ENCODE measurements at regions not wholly inside any gene's neighbourhood (a gene's known extent, or its start where the extent isn't known, plus 50 kb on each side); places are given as distances from the start of the nearest gene placed in this dataset.
"Not testable (repeated sequence)": the region's sequence is repeated elsewhere in the genome, so short reads cannot be mapped to it uniquely, and the experiment has no call there.

DNA sequence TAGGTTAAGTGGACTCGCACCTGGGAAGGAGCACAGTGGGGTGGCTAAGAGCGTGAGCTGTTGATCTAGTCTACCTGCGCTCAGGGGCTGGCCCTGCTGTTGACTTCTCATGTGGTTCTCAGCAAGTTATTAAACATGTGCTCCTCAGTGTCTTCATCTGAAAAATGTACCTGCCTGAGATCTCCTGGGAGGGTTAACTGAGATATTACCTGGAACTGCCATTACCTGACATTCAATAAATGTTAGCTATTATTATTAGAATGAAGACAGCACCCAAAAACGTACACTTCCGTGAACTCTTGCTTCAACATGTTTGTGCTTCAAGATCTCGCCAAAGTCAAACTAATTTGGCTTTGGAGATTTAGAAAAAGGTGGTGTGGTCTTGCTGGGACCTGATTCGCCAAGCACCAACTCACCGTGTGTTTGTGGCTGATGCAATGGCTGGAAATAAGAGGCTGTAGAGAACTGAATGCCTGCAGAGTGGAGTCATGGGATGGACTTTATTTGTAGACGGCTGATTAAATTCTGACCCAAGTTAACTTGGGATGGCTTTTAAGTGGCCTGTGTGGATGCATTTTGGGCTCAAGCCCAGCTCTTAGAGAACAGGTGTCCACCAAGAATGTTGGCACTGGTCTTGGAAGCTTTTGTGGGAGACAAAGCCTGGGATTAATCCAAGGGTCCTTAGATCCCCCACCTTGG, 692.9 kb downstream of the QKI start:
- DNase-seq (ENCODE audit: low spot score): no peak

DNA sequence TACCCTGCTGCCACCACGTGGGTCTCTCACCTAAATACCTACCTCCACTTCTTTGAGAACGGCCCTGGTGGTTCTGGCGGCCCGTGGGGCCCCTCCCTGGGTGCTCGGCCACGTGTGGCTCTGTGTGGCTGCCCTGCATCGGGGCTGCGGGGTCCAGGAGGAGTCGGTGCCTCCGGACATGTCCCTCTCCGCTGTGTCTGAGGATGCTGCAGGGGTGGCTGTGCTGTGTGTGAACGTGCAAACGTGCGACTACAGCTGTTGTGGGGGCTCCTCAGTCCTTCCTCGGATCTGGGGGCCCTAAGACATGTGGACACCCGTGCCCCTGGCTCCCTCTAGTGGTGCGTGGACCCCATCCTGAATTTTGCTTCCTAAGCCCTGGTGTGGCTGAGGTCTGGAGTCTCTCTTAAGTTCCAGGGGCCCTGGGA, 691.8 kb downstream of the QKI start:
- no peak for DNase-seq (ENCODE audit: low spot score)

DNA sequence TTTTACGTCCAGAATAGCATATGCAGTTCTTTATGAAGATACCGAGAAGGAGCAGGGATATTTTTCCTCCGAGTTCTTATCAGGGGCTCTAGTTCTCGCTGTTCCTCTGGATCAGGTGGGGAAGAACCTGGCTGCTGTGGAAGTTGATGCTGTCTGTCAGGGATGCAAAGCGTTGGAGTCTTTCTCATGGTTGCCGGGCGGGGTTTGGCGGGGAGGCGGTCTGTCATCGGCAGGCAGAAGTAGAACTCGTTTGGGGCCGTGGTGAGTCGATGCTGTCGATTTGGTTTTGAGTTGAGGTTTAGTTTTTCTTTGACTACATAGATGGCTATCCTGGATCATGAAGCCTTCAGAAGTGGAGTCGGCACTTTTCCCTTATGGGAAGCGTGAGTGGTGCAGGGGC, 691.2 kb downstream of the QKI start:
- no peak for DNase-seq (ENCODE audit: low spot score)

DNA sequence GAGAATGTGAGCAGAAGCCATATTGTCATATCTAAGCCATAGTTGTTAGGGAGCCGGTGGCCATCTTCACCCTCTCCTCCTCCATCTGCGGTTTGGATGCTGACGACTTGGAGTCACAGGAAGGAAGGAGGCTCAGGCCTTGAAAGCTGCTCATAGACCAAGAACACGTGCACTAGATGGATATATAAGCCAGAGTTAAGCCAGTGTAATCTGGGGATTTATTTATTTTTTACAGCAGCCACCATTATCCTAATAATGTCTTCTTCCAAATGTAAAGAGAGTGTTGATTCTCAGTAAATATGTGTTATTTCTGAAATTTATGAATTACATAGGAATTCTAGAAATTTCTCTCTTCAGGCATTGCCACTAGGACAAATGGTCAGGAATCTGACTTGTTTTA, 689.9 kb downstream of the QKI start:
- no peak for DNase-seq (ENCODE audit: low spot score)

DNA sequence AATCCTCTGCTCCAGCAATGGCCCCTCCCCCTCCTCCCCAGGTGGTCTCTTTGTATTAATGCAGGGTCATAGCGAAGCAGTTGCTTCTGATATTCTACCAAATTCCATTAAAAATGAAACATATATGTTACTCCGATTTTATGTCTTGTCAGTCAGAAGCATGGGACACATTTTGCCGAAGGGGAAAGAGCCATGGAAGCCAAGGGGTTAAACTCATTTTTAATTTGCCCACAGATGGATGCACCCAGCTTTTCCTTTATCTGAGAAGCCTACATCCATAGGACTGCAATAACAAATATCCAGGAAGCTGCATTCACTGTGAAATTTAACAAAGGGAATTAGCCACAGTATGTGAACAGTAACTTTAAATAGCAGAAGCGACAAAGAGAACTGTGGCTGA, 688.2 kb downstream of the QKI start:
- no peak for DNase-seq (ENCODE audit: low spot score)

DNA sequence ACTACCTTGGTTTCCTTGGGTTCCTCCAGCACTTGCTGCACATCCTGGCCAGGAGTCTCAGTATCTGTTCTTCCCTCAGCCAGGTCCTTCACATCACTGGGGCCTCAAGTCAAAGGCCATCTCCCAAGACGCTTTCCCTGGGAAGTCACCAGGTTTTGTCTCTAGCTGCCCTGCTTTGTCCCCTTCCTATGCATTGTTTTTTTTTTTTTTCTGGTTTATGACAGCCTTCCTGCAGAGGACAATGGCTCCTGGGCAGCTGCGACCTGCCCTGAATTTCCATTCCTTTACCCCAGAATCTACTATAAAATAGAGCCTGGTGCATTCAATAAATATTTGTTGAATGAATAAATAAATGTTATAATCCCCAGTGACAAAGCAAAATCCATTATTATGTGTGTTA, 687.3 kb downstream of the QKI start:
- DNase-seq (ENCODE audit: low spot score): no peak

DNA sequence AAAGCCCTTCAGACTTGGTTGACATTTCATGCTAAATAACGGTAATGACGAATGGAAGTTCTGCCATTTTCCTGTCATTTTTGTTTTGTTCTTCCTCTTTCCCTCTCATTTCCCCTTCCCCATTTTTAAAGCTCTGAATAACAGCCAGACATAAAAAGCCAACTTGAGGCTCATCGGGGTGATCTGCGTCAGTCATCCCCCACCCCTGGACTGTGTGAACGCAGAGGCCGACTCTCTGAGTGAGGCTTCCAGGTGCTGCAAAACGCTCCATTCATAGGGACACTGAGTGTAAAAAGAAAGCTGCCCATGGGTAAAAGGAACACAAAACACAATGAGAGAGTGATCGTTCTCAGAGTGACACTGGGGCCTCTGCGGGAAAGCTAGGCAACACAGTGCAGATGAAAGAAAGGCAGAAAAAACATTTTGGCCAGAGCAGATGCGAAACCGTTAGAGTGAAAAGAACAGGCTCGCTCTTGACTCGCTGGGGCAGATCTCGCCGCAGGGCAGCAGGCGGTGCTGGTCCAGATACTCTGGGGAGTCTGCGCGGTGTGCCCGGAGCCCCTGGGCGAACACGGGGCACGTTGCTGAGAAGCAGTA, 684.8 kb downstream of the QKI start:
- no peak for DNase-seq (ENCODE audit: low spot score)

DNA sequence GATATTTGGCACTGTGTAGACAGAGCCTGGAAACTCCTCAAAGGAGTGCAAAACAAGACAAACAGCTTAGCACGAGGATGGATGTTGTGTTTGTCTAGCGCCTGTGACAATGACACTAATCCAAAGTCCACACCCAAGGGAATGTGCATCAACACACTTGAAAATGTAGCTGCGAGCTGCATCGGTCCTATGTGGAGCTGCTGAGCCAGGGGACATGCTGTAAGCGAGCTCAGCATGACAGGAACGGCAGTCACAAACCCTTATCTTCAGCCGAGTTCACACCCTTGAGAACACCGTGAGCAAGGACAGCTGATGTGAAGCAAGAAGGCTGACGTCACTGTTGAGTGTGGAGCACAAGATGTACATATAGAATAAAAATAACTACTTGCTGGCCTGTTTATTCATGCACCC, 684.3 kb downstream of the QKI start:
- DNase-seq (ENCODE audit: low spot score): no peak

DNA sequence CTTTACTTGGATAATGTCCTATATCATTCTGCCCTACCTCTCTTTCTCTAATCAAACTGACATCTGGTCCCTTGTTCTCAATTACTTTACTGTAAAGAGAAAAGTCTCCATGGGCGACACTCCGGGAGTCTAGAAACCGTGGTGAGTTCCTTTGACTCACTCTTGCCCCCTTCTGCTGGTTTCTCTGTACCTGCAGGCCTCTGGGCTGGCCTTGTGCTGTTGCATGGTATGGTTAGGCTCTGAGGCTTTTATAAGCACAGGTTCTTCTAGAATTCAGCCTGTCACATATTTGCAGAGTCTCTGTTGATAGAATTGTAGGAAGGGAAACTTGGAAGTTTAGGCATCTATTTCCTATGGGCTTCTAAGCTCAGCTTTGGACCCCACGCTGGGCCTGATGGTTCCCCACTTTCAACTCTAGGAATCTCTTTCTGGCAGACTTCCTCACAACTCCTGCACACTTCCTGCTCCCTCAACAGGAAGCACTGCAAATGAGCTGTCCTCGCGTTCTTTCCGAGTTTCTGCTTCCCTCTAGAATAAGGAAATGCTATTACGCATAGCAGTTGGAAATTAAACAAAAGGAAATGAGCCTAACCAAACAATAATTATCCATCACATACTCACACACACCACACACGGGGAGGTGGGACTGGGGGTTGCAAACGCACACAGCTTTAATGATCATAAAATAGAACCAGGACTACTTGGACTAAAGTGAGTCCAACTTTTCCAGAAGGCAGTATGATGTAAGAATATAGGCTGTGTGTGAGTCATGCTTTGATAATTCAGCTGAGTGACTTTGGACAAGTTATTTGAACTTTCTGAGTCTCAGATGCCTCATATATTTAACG, 683.3 kb downstream of the QKI start:
- no peak for DNase-seq (ENCODE audit: low spot score)

DNA sequence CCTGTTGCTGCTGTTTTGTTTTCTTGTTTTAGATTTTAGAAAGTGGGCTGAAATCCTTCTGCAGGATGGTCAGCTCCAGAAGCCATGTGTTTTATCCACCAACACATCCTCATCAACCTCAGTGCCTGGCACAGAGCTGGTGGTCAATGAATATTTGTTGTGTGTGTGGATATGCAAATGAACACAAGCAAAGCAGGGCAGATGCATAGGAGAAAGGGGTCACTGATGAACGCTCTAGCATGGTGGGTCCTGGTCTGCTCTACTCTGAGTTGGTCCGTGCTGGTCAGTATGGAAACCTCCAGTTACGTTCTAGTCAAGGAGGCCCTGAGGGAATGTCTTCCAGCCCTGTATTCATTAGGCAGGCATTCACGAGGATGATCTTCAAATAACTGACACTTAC, 682.5 kb downstream of the QKI start:
- no peak for DNase-seq (ENCODE audit: low spot score)

DNA sequence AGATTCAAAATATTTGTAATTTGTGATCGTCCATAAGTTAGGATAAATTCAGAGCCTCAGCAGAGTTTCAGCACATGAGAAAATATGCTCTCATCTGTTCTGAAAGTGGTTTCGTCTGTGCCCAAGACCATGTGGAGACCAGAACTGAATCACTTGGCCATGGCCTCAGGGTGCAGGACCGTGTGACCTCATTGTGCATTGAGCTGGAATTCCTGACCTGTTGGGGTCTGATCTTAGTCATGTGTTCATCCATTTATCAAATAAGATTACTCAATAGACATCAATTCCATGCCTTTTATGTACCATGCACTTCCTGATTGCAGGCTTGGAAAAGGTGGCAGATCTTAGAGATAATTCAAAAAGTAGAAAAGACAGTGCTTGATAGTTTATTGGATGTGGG, 680.5 kb downstream of the QKI start:
- DNase-seq (ENCODE audit: low spot score): no peak

DNA sequence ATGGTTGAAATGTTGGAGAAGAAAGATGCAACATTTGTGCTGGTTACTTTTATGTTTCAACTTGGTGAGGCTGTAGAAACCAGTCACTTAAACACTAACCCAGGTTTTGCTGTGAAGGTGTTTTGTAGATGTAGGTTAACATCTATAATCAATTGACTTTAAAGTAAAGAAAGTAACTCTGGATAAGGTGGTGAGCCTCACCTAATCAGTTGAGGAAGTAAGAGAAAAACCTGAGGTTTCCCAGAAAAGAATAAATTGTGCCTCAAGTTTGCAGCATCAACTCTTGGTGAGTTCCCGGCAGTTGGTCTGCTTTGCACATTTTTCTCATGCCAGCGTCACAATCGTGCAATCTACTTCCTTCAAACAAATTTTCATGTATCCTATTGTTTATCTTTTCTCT, 673.4 kb downstream of the QKI start:
- DNase-seq (ENCODE audit: low spot score): no peak

DNA sequence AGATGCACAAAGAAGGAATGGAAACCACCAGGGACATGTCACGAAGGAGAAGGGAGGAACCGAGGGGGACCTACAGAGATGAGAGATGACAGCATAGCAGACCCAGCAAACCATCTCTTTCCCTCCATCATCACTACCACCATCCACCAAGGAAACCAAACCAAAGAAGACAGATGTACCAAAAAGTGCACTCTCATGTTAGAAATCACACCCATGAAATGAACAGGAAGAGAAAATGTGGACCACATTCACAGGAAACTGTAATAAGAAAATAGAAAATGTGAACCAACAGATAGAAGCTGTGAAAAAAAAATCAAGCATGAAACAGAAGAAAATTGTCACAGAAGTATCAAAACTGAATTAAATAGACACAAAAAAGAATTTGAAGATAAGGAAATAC, 672.7 kb downstream of the QKI start:
- DNase-seq (ENCODE audit: low spot score): no peak

DNA sequence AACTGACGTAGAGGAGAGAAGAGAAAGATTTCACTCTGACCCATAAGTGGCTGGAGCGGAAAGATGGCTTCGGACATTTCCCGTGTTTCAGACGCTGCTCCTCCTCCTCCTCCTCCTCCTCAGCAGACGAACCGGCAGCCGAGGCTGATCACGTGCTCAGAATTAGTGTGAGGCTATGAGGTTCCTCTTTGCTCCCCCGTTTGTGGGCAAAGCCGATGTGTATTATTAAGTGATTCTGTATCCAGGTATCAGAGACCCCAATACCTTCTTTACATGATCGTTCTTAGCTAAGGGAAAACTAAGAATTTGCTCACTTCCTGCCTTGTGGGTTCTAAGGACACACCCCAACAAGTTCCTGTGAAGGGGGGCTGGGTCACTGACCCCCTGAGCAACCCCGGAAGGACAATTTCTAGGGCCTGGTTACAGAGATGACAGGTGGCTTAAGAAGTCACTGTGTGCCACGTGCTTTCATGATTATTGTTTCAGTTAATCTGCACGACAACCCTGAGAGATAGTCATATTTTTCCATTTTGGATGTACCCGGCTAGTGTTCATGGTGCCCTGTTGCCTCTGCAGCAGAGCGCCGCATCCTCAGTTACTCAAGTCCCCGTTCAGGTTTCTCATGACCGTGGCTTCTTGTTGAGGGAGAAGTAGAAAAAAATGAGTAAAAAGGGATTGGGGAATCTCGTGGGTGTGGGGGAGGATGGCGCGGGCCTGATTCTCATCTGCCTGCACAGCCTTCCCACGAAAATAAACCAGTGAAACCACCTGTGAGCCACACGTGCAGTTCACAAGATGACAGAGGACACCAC, 671.8 kb downstream of the QKI start:
- no peak for DNase-seq (ENCODE audit: low spot score)

DNA sequence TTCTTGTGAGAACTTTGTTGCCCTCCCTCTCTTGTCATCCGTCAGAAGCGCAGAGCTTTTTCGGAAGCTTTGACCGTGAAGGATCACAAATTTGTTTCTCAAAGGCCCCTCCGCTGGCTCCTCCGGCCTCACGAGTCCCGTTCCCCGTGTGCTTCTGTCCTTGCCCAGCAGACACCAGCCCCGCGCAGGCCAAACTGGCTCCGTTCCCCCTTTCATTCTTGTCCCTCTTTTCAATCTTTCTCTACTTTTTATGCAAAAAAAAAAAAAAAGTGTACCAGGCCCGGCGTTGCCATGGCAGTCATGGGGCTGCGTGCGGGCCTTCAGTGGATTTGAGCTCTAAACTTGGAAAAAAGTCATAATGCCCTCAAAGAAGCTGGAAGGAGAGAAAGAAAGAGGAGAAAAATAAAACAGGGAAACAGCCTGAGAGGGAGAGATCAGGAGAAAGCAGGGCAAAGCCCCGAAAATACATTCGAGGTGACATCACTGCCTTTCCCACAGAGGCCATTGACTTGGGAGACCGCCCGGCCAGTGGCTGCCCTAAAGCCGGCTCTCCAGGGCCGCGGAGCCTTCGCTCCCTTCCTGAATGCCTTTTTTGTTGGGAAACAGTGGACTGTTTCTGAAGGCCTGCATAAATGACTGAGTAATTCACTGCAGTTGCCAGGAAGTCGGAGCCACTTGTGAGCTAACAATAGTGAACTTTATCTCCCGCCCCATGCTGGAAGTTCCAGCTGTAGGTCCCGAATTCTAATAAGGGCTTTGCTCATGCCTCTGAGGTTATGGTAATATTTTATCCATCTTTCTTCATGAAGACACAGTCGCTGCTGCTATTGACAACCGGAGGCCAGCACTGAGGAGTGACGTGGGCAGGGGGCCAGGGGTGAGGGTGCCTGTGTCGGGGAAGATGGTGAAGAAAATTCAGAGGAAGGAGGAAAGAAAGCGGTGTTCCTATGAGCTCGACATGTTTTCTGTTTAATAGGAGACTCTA, 670.9 kb downstream of the QKI start:
- DNase-seq (ENCODE audit: low spot score): no peak

DNA sequence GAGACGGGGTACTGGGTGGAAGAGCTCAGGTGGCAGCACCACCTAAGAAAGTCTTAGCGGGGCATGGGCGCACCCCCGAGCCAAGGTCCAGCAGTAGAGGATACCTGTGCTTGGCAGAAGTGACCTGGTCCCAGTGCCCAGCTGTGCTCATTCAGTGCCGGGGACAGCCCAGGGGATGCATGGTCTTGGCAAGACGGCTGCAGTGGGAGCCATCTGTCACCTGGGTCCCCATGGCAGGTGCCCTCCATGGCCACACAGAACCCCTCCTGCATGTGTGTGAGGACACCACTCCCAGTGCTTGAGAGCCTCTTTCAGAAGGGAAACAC, 664.7 kb downstream of the QKI start:
- no peak for DNase-seq (ENCODE audit: low spot score)

DNA sequence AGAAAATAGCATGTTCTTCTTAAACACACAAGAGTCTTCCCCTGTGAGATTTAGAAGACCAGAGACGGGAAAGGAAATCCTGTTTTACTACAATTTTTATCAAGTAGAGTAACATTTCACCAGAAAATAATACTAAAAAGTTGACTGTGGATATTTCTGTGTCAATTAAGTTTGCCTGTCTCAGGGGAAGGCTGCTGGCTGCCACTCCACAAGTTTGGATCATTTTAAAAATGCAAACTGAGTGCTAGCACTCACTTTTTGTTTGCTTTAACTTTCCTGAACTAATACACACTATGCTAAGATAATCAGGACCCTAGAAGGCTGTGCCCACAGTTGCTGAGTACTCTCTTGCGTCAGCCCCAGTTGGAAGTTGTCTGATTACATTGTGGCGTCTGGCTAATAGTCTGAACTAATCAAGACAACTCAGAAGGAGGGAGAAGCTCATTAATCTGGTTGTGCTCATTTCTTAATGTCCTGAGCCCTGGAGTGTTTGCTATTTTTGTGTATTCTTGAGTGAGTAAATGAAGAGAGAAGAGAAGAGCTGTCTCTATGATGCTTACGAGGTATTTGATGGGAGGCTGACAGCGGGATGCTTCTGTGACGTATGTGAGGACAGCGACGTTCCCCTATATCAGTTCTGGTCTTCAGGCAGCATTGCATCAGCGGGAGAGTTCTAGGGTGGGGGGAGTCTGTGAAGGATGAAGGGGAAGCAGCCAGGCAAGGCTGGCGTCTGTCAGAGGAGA, 664.2 kb downstream of the QKI start:
- DNase-seq (ENCODE audit: low spot score): no peak

DNA sequence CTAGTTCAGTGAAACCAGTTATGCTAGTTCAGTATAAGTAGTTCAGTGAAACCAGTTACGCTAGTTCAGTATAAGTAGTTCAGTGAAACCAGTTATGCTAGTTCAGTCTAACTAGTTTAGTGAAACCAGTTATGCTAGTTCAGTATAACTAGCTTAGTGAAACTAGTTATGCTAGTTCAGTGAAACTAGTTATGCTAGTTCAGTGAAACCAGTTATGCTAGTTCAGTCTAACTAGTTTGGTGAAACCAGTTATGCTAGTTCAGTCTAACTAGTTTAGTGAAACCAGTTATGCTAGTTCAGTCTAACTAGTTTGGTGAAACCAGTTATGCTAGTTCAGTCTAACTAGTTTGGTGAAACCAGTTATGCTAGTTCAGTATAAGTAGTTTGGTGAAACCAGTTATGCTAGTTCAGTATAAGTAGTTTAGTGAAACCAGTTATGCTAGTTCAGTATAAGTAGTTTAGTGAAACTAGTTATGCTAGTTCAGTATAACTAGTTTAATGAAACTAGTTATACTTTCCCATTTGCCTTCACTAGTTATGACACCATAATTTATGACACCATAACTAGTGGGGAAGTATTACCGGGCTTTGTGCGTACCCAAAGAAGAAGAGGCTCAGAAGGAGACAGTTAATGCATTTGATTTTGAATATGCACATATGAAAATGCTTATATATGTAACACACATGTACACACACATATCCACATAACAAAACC, 662.5 kb downstream of the QKI start:
- not testable (repeated sequence) for DNase-seq (ENCODE audit: low spot score)

DNA sequence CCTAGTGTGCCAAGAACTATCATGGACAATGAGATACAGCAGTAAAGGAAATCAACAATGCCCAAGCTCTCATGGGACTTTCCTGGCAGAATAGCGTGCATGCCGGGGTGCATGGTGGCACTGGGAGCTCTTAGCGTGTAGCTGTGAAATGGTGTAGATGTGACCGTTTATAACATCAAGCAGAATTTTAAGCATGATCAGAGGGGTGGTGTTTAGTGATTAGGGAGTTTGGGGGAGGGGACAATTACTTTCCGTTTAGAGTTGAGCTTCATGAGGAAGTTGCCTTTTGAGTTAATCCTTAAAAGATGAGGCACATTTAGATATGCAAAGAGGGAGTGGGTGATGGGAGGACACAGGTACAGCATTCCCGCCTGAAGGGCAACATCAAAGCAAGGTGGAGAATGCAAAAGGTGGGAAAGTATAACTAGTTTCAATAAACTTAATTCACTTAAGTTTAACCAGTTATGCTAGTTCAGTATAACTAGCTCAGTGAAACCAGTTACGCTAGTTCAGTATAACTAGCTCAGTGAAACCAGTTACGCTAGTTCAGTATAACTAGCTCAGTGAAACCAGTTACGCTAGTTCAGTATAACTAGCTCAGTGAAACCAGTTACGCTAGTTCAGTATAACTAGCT, 661.6 kb downstream of the QKI start:
- DNase-seq (ENCODE audit: low spot score): no peak

Measured in ureter (tissue), 1 donor.